Neuronal stem cell (in vitro differentiated cells): ENCODE measurements at regions not wholly inside any gene's neighbourhood (a gene's known extent, or its start where the extent isn't known, plus 50 kb on each side); places are given as distances from the start of the nearest gene placed in this dataset.
A peak's percentile ranks its signal among the peaks of the same experiment; 100 is the strongest.
"Not testable (repeated sequence)": the region's sequence is repeated elsewhere in the genome, so short reads cannot be mapped to it uniquely, and the experiment has no call there.

ENCODE experiments used
- DNase-seq: peaks from one replicate; pipeline ENCODE4 v3.0.0-alpha.2; 2013; ENCODE audit warnings: low spot score
- H2AFZ ChIP-seq: one replicate; pipeline ENCODE4 v1.6.1; 2013; ENCODE audit warnings: mild to moderate bottlenecking, low read length, inconsistent platforms
- H2AK5ac ChIP-seq: 2 replicates; pipeline ENCODE4 v1.6.1; 2013; ENCODE audit warnings: low read depth, mild to moderate bottlenecking, inconsistent platforms, low read length, moderate library complexity, mixed read lengths
- H2BK120ac ChIP-seq: 2 replicates; pipeline ENCODE4 v1.6.1; 2013; ENCODE audit warnings: low read depth, mild to moderate bottlenecking, inconsistent platforms, low read length, moderate library complexity, mixed read lengths
- H2BK12ac ChIP-seq: one replicate; pipeline ENCODE4 v1.6.1; 2013; ENCODE audit warnings: low read length, inconsistent platforms
- H2BK15ac ChIP-seq: 2 replicates; pipeline ENCODE4 v1.6.1; 2013; ENCODE audit warnings: mild to moderate bottlenecking, low read length, inconsistent platforms, mixed read lengths
- H2BK5ac ChIP-seq: one replicate; pipeline ENCODE4 v1.6.1; 2013; ENCODE audit warnings: inconsistent platforms, mild to moderate bottlenecking, low read length, moderate library complexity
- H3K14ac ChIP-seq: one replicate; pipeline ENCODE4 v1.6.1; 2013; ENCODE audit warnings: low read length, inconsistent platforms
- H3K18ac ChIP-seq: 2 replicates; pipeline ENCODE4 v1.6.1; 2013; ENCODE audit warnings: low read length, inconsistent platforms
- H3K23ac ChIP-seq: 2 replicates; pipeline ENCODE4 v1.6.1; 2013; ENCODE audit warnings: low read depth, mild to moderate bottlenecking, mixed read lengths, low read length, inconsistent platforms; ENCODE audit not compliant: poor library complexity
- H3K27ac ChIP-seq: replicated peaks from 3 replicates; pipeline ENCODE4 v1.5.1; 2013; ENCODE audit warnings: low read length, inconsistent platforms
- H3K27me3 ChIP-seq, 3 experiments: 2 replicates each; pipeline ENCODE4 v1.6.1; 2013; ENCODE audit warnings: low read length in 3 of 3, mild to moderate bottlenecking in 2 of 3, inconsistent platforms in 1 of 3, low read depth in 1 of 3, mixed read lengths in 1 of 3, moderate library complexity in 1 of 3; ENCODE audit not compliant: control insufficient read depth in 3 of 3, insufficient read depth in 3 of 3
- H3K36me3 ChIP-seq, 2 donors: replicated peaks in 1 of 2; 2 replicates each; pipeline ENCODE4 v1.6.1; 2013; ENCODE audit warnings: low read length in 2 of 2; ENCODE audit not compliant: control insufficient read depth in 2 of 2, insufficient read depth in 2 of 2
- H3K4ac ChIP-seq: 2 replicates; pipeline ENCODE4 v1.6.1; 2013; ENCODE audit warnings: inconsistent platforms, mild to moderate bottlenecking, low read length, moderate library complexity
- H3K4me1 ChIP-seq, 2 donors: 1 replicate in 1 of 2; 2 replicates in 1 of 2; pipeline ENCODE4 v1.6.1; 2013; ENCODE audit warnings: low read length in 2 of 2, low read depth in 1 of 2; ENCODE audit not compliant: control insufficient read depth in 2 of 2, insufficient read depth in 1 of 2
- H3K4me2 ChIP-seq: one replicate; pipeline ENCODE4 v1.6.1; 2013; ENCODE audit warnings: mild to moderate bottlenecking, low read length, inconsistent platforms; ENCODE audit not compliant: insufficient read depth, poor library complexity, severe bottlenecking
- H3K4me3 ChIP-seq, 2 donors: 2 replicates each; pipeline ENCODE4 v1.5.1; 2013; ENCODE audit warnings: low read length in 2 of 2, mild to moderate bottlenecking in 2 of 2, inconsistent platforms in 1 of 2, moderate library complexity in 1 of 2
- H3K79me1 ChIP-seq: one replicate; pipeline ENCODE4 v1.6.1; 2013; ENCODE audit warnings: low read depth, mild to moderate bottlenecking, inconsistent platforms, low read length, moderate library complexity
- H3K9ac ChIP-seq: one replicate; pipeline ENCODE4 v1.6.1; 2013; ENCODE audit warnings: mild to moderate bottlenecking, low read depth, low read length, inconsistent platforms; ENCODE audit not compliant: poor library complexity
- H3K9me3 ChIP-seq, 2 donors: replicated peaks in 1 of 2; 2 replicates each; pipeline versions ENCODE3 to v1.6.1; 2013; ENCODE audit warnings: low read length in 2 of 2, mild to moderate bottlenecking in 2 of 2, inconsistent platforms in 1 of 2, low read depth in 1 of 2, mixed read lengths in 1 of 2, moderate library complexity in 1 of 2; ENCODE audit not compliant: control insufficient read depth in 2 of 2, insufficient read depth in 1 of 2
- H4K8ac ChIP-seq: one replicate; pipeline ENCODE4 v1.6.1; 2013; ENCODE audit warnings: low read depth, mild to moderate bottlenecking, inconsistent platforms, low read length, moderate library complexity
- H4K91ac ChIP-seq: one replicate; pipeline ENCODE4 v1.6.1; 2013; ENCODE audit warnings: low read length, low read depth, mild to moderate bottlenecking, inconsistent platforms; ENCODE audit not compliant: poor library complexity
- WGBS, 2 donors: extraction: QIAGEN DNeasy Blood & Tissue Kit; methylation state at CpG; one replicate each; pipeline ENCODE4 v1.1.7; 2013; ENCODE audit warnings: missing lambda C conversion rate in 2 of 2, mixed read lengths in 1 of 2; ENCODE audit not compliant: insufficient read length in 2 of 2, insufficient replicate concordance in 1 of 2; ENCODE audit errors: extremely low coverage in 2 of 2; 5-methylcytosine and 5-hydroxymethylcytosine counted together

GRCh38 chr9:108247391-108247790 lies 608.4 kb downstream of the ACTL7B start:
- not testable (repeated sequence) for H3K4me1 ChIP-seq, H3K36me3 ChIP-seq, H3K4ac ChIP-seq, H2BK5ac ChIP-seq, H3K79me1 ChIP-seq, H3K27me3 ChIP-seq, H2BK120ac ChIP-seq, H4K8ac ChIP-seq, H3K9me3 ChIP-seq, H3K23ac ChIP-seq, H3K9ac ChIP-seq, H4K91ac ChIP-seq, H3K4me2 ChIP-seq, H2AK5ac ChIP-seq, H2AFZ ChIP-seq, H3K27ac ChIP-seq, H2BK15ac ChIP-seq, H3K18ac ChIP-seq, H2BK12ac ChIP-seq, DNase-seq
- H3K14ac ChIP-seq = peak overlapping the region; percentile 28
- peak overlapping the region in 1 of 2 donors; percentile 76 for H3K4me3 ChIP-seq
- no CpG with 5 or more reads among the region's 3 CpGs for whole genome bisulfite sequencing, 2 donors

DNA sequence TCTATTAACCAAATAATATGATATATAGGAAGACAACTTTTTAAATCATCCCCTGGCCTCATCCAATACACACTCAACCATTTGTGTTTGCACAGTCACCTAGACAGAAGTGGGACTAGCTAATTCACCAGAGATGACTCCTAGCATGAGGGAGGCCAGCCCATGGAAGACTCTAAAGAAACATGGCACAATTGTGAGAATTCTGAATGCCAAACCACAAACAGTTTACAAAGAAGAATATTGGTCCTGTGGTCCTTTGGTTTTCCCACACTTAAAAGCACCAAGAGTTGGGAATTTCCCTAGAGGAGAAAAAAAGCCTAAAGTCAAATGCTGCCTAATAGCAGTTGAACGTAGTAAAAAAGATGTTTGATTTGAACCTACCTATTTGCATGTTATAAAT lies 609.9 kb downstream of the ACTL7B start:
- H2BK120ac ChIP-seq = no peak overlapping the region
- no peak overlapping the region for H3K18ac ChIP-seq
- H3K4me3 ChIP-seq = no peak overlapping the region
- no peaks in the 10 kb centered on the region for H3K4me1 ChIP-seq
- no peaks in the 10 kb centered on the region for H3K79me1 ChIP-seq
- no peak overlapping the region for H2BK15ac ChIP-seq
- no CpG with 5 or more reads among the region's 1 CpG for WGBS, 2 donors
- DNase-seq = no peak
- no peak overlapping the region for H2AK5ac ChIP-seq
- H3K27ac ChIP-seq = no peak overlapping the region
- no peaks in the 10 kb centered on the region for H3K36me3 ChIP-seq
- no peak overlapping the region for H3K9ac ChIP-seq
- no peak overlapping the region for H4K91ac ChIP-seq
- H3K14ac ChIP-seq = no peak overlapping the region
- no peak overlapping the region for H2BK12ac ChIP-seq
- H3K9me3 ChIP-seq = peaks cover 0 to 2% of the 10 kb centered on the region in 2 donors
- H3K23ac ChIP-seq = no peak overlapping the region
- no peak overlapping the region for H3K4me2 ChIP-seq
- no peak overlapping the region for H2AFZ ChIP-seq
- H3K27me3 ChIP-seq = peaks cover 0 to 3% (median 0%) of the 10 kb centered on the region in 3 experiments
- no peak overlapping the region for H4K8ac ChIP-seq
- no peak overlapping the region for H2BK5ac ChIP-seq
- H3K4ac ChIP-seq = no peak overlapping the region

GRCh38 chr9:108245331-108245730 lies 610.5 kb downstream of the ACTL7B start:
- Histone ChIP-seq H3K36me3 (no peaks in the 10 kb centered on the region), H2BK12ac (no peak overlapping the region), H3K9me3 (peaks cover 0 to 2% of the 10 kb centered on the region in 2 donors), H3K4me2 (no peak overlapping the region), H3K4me1 (no peaks in the 10 kb centered on the region), H3K27ac (no peak overlapping the region), H2AK5ac (no peak overlapping the region), H3K14ac (no peak overlapping the region), H3K18ac (no peak overlapping the region), H2AFZ (no peak overlapping the region), H3K27me3 (peaks cover 0 to 3% (median 0%) of the 10 kb centered on the region in 3 experiments), H2BK120ac (no peak overlapping the region), H3K4me3 (no peak overlapping the region), H4K8ac (no peak overlapping the region), H3K9ac (no peak overlapping the region), H3K23ac (no peak overlapping the region), H2BK5ac (no peak overlapping the region), H4K91ac (no peak overlapping the region), H2BK15ac (no peak overlapping the region), H3K4ac (no peak overlapping the region), H3K79me1 (no peaks in the 10 kb centered on the region)
- no peak for DNase-seq
- no CpG with 5 or more reads among the region's 2 CpGs for WGBS, 2 donors

DNA sequence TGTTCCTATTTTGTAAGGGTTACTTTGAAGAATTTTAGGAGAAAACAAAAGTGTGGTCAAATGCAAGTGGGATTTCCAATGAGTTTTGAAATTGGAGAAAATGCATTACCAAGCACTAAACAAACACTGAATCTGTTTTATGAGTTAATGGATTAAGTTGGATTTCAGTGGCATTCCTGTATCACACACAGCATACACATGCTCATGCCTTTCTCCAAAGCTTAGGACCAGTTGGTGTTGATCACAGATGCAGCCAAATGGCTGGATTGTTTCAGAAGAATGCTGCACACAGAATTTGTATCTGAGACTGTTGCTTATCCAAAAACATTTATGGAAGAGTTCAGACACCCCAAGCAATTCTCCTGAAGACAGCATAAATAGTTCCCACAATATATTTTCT lies 611.1 kb downstream of the ACTL7B start:
- H3K9ac ChIP-seq = no peak overlapping the region
- peaks cover 0 to 3% (median 0%) of the 10 kb centered on the region in 3 experiments for H3K27me3 ChIP-seq
- H2BK5ac ChIP-seq = no peak overlapping the region
- H2AK5ac ChIP-seq = no peak overlapping the region
- H4K91ac ChIP-seq = no peak overlapping the region
- no peak overlapping the region for H3K14ac ChIP-seq
- H3K18ac ChIP-seq = no peak overlapping the region
- DNase-seq = no peak
- no peaks in the 10 kb centered on the region for H3K36me3 ChIP-seq
- no peak overlapping the region for H2BK12ac ChIP-seq
- no peaks in the 10 kb centered on the region for H3K4me1 ChIP-seq
- H3K4ac ChIP-seq = no peak overlapping the region
- H4K8ac ChIP-seq = no peak overlapping the region
- no peaks in the 10 kb centered on the region for H3K79me1 ChIP-seq
- no peak overlapping the region for H3K4me2 ChIP-seq
- no peak overlapping the region for H2AFZ ChIP-seq
- no peak overlapping the region for H2BK15ac ChIP-seq
- H3K23ac ChIP-seq = no peak overlapping the region
- no peak overlapping the region for H3K4me3 ChIP-seq
- H3K9me3 ChIP-seq = peaks cover 0 to 2% of the 10 kb centered on the region in 2 donors
- H3K27ac ChIP-seq = no peak overlapping the region
- H2BK120ac ChIP-seq = no peak overlapping the region
